Panc1 (cell line): ENCODE measurements at regions not wholly inside any gene's neighbourhood (a gene's known extent, or its start where the extent isn't known, plus 50 kb on each side); places are given as distances from the start of the nearest gene placed in this dataset.

Experiments used
- ATAC-seq: fragments of 200-7000 bp; cut with Tn5 transposase; 2 replicates; pipeline ENCODE4 v1.9.1; 2020; ENCODE audit warnings: mild to moderate bottlenecking, moderate library complexity
- BruUV-seq: library from RNA; stranded (reverse); fragments of 400-500 nt; replicated peaks from 2 replicates; lab custom pipeline; 2021; lab: Mats Ljungman, UMichigan
- CTCF ChIA-PET: fragments of 300-600 bp; sonication (Branson Sonifier 250); formaldehyde crosslinking; loops from one replicate; lab custom pipeline; 2022; ENCODE audit warnings: antibody characterized with exemption; lab: Charles Lee
- POLR2A ChIA-PET: fragments of 300-600 bp; sonication (Branson Sonifier 250); formaldehyde crosslinking; loops from one replicate; lab custom pipeline; 2022; ENCODE audit warnings: antibody characterized with exemption; lab: Charles Lee
- DNase-seq: peaks from one replicate; pipeline ENCODE4 v3.0.0-alpha.2; 2010; ENCODE audit warnings: low read depth, low spot score
- H3K27ac ChIP-seq: 2 replicates; pipeline ENCODE4 v1.5.1; 2011; ENCODE audit warnings: mild to moderate bottlenecking, low read length, inconsistent platforms
- H3K27me3 ChIP-seq: fragments of 200-500 bp; sonication (Bioruptor generic); 2 replicates; pipeline ENCODE4 v1.6.0; 2014; ENCODE audit warnings: low read length, inconsistent platforms; ENCODE audit not compliant: control insufficient read depth, insufficient read depth
- H3K36me3 ChIP-seq: fragments of 200-500 bp; sonication (Bioruptor generic); 2 replicates; pipeline ENCODE4 v1.5.1; 2014; ENCODE audit warnings: inconsistent platforms, mild to moderate bottlenecking, low read length, moderate library complexity; ENCODE audit not compliant: control insufficient read depth, insufficient read depth
- H3K4me1 ChIP-seq: 2 replicates; pipeline ENCODE4 v1.5.1; 2011; ENCODE audit warnings: inconsistent platforms, mild to moderate bottlenecking, low read length, moderate library complexity; ENCODE audit not compliant: control insufficient read depth, insufficient read depth
- H3K4me3 ChIP-seq, 2 experiments: 2 replicates each; pipeline ENCODE4 v1.5.1; 2011 to 2012; ENCODE audit warnings: low read depth in 2 of 2, low read length in 2 of 2, mild to moderate bottlenecking in 2 of 2, inconsistent platforms in 1 of 2, moderate library complexity in 1 of 2
- H3K9me3 ChIP-seq: fragments of 200-500 bp; sonication (Bioruptor generic); 2 replicates; pipeline ENCODE4 v1.5.1; 2014; ENCODE audit warnings: low read depth, mild to moderate bottlenecking, inconsistent platforms, low read length, moderate library complexity; ENCODE audit not compliant: control insufficient read depth, insufficient read depth
- CTCF ChIP-seq: fragments of 450-650 bp; IDR thresholded peaks from 2 replicates; pipeline ENCODE4 v1.5.1; 2017; ENCODE audit warnings: mild to moderate bottlenecking
- POLR2AphosphoS5 ChIP-seq: IDR thresholded peaks from 2 replicates; pipeline ENCODE4 v1.6.1; 2012; ENCODE audit warnings: mild to moderate bottlenecking, low read depth, low read length, moderate library complexity
- REST ChIP-seq, 2 experiments: IDR thresholded peaks; 2 replicates each; pipeline ENCODE4 v1.6.1; 2011 to 2012; ENCODE audit warnings: low read depth in 2 of 2, control low read depth in 1 of 2, low read length in 1 of 2, mild to moderate bottlenecking in 1 of 2, moderate library complexity in 1 of 2; ENCODE audit not compliant: insufficient read depth in 1 of 2
- SIN3A ChIP-seq: IDR thresholded peaks from 2 replicates; pipeline ENCODE4 v1.6.1; 2012; ENCODE audit warnings: low read depth, mild to moderate bottlenecking, low read length, moderate library complexity, borderline replicate concordance; ENCODE audit not compliant: insufficient read depth
- TCF7L2 ChIP-seq: IDR thresholded peaks from 2 replicates; pipeline ENCODE4 v1.6.1; 2011; ENCODE audit warnings: mild to moderate bottlenecking, low read depth, low read length, inconsistent platforms
- in situ Hi-C: cut with HindIII; loops from 2 replicates; pipeline ENCODE4 v1.10.0; 2016; ENCODE audit warnings: low sequenced_read_pairs, low pct_unique_long_range_greater_than_20kb
- intact Hi-C: fragments of 100-400 bp; cut with micrococcal nuclease; formaldehyde crosslinking; loops from one replicate; pipeline ENCODE4 v1.10.0; 2022; ENCODE audit not compliant: unreplicated experiment

- TF ChIP-seq CTCF (no peak), TCF7L2 (peak; percentile 83)
- Histone ChIP-seq H3K4me3 (no peak overlapping the region), H3K27ac (peak overlapping the region; percentile 25; the same call in 1 of the 2 replicates), H3K4me1 (peaks cover 44% of the 10 kb centered on the region), H3K36me3 (no peaks in the 10 kb centered on the region), H3K9me3 (no peaks in the 10 kb centered on the region), H3K27me3 (no peaks in the 10 kb centered on the region)
- POLR2A ChIA-PET: no interaction called here
- in situ Hi-C loops: no loop called here
- intact Hi-C loops: no loop called here
- no peak for ATAC-seq
- BruUV-seq: no TSS peak
- no peak for DNase-seq
- CTCF ChIA-PET: no interaction called here
Measured at GRCh38 chr3:159632128-159632527, 356.5 kb upstream of the IL12A start.

GRCh38 chr3:159632851-159633250, 355.8 kb upstream of the IL12A start:
- no peak for DNase-seq
- Histone ChIP-seq H3K4me1 (peaks cover 47% of the 10 kb centered on the region), H3K4me3 (no peak overlapping the region), H3K9me3 (no peaks in the 10 kb centered on the region), H3K36me3 (no peaks in the 10 kb centered on the region), H3K27ac (peak overlapping the region; percentile 30; the same call in 1 of the 2 replicates), H3K27me3 (no peaks in the 10 kb centered on the region)
- no peak for TF ChIP-seq CTCF
- no peak for TF ChIP-seq SIN3A
- TF ChIP-seq REST (IDR thresholded peaks at IDR 0.05; ENCODE audit: insufficient read depth in 1 of 2, low read depth in 2 of 2, low read length in 1 of 2): no peak
- no peak for TF ChIP-seq POLR2AphosphoS5
- TF ChIP-seq TCF7L2: no peak
- BruUV-seq: no TSS peak
- ATAC-seq: no peak
- in situ Hi-C loops (no loop called here), intact Hi-C loops (no loop called here)
- CTCF ChIA-PET: no interaction called here
- POLR2A ChIA-PET: no interaction called here
